Neural cell (in vitro differentiated cells): ENCODE measurements at regions not wholly inside any gene's neighbourhood (a gene's known extent, or its start where the extent isn't known, plus 50 kb on each side); places are given as distances from the start of the nearest gene placed in this dataset.

ENCODE experiments used
- H2AFZ ChIP-seq: fragments of 200-600, 300-800 bp; sonication (generic), shearing (Covaris generic); 2 replicates; pipeline ENCODE4 v1.6.0; 2014; ENCODE audit warnings: low read depth, mild to moderate bottlenecking, antibody characterized with exemption, low read length, moderate library complexity
- H3F3A ChIP-seq: fragments of 200-600 bp; shearing (Covaris generic); 2 replicates; pipeline ENCODE4 v1.6.1; 2016; ENCODE audit warnings: mild to moderate bottlenecking, moderate library complexity, mixed read lengths, antibody characterized with exemption, low read length; ENCODE audit not compliant: insufficient read depth, poor library complexity, severe bottlenecking
- H3K27ac ChIP-seq: fragments of 200-600, 300-800 bp; sonication (generic), shearing (Covaris generic); 2 replicates; pipeline ENCODE4 v1.5.1; 2014; ENCODE audit warnings: mild to moderate bottlenecking, low read length, moderate library complexity
- H3K27me3 ChIP-seq: fragments of 300-800, 200-600 bp; sonication (generic), shearing (Covaris generic); 2 replicates; pipeline ENCODE4 v1.6.0; 2014; ENCODE audit warnings: mild to moderate bottlenecking, low read depth, low read length, moderate library complexity; ENCODE audit not compliant: insufficient read depth
- H3K36me3 ChIP-seq: fragments of 300-800, 200-600 bp; sonication (generic), shearing (Covaris generic); 2 replicates; pipeline ENCODE4 v1.5.1; 2014; ENCODE audit warnings: mild to moderate bottlenecking, antibody characterized with exemption, low read length, moderate library complexity; ENCODE audit not compliant: insufficient read depth
- H3K4me2 ChIP-seq: fragments of 300-800, 200-600 bp; sonication (generic), shearing (Covaris generic); 2 replicates; pipeline ENCODE4 v1.6.0; 2014; ENCODE audit warnings: mild to moderate bottlenecking, low read length
- H3K4me3 ChIP-seq: fragments of 300-800, 200-600 bp; sonication (generic), shearing (Covaris generic); 2 replicates; pipeline ENCODE4 v1.5.1; 2014; ENCODE audit warnings: mild to moderate bottlenecking, low read length, moderate library complexity
- H3K79me2 ChIP-seq: fragments of 200-600 bp; shearing (Covaris generic); replicated peaks from 2 replicates; pipeline ENCODE4 v1.6.0; 2014; ENCODE audit warnings: mild to moderate bottlenecking, low read length, moderate library complexity; ENCODE audit not compliant: insufficient read depth
- H3K9ac ChIP-seq: fragments of 300-800, 200-600 bp; sonication (generic), shearing (Covaris generic); 2 replicates; pipeline ENCODE4 v1.6.1; 2016; ENCODE audit warnings: mild to moderate bottlenecking, low read length, mixed read lengths
- H3K9me2 ChIP-seq: fragments of 200-600 bp; shearing (Covaris generic); 2 replicates; pipeline ENCODE4 v1.6.1; 2016; ENCODE audit warnings: mild to moderate bottlenecking, low read length, mixed read lengths; ENCODE audit not compliant: insufficient read depth
- H3K9me3 ChIP-seq: fragments of 200-600, 300-800 bp; sonication (generic), shearing (Covaris generic); 2 replicates; pipeline ENCODE4 v1.6.1; 2016; ENCODE audit warnings: mild to moderate bottlenecking, mixed run types, low read length, moderate library complexity, mixed read lengths
- H4K20me1 ChIP-seq: fragments of 200-600 bp; shearing (Covaris generic); 2 replicates; pipeline ENCODE4 v1.6.1; 2016; ENCODE audit warnings: mild to moderate bottlenecking, mixed run types; ENCODE audit not compliant: insufficient read depth
- CTCF ChIP-seq: fragments of 450-650 bp; IDR thresholded peaks from 2 replicates; pipeline ENCODE4 v1.5.1; 2014; ENCODE audit warnings: antibody characterized with exemption, mild to moderate bottlenecking, moderate library complexity; ENCODE audit not compliant: poor library complexity, severe bottlenecking
- EP300 ChIP-seq: fragments of 450-650 bp; conservative IDR thresholded peaks from 2 replicates; pipeline ENCODE4 v1.6.1; 2014; ENCODE audit warnings: antibody characterized with exemption, mild to moderate bottlenecking, moderate library complexity; ENCODE audit not compliant: poor library complexity, severe bottlenecking
- EZH2 ChIP-seq: fragments of 200-600, 300-800 bp; shearing (Covaris generic), sonication (generic); IDR thresholded peaks from 2 replicates; pipeline ENCODE4 v1.6.1; 2014; ENCODE audit warnings: antibody characterized with exemption, low read length, borderline replicate concordance, mild to moderate bottlenecking; ENCODE audit not compliant: insufficient read depth, poor library complexity, severe bottlenecking
- MXI1 ChIP-seq: fragments of 450-650 bp; conservative IDR thresholded peaks from 2 replicates; pipeline ENCODE4 v1.6.1; 2014; ENCODE audit warnings: antibody characterized with exemption, mild to moderate bottlenecking; ENCODE audit not compliant: poor library complexity, severe bottlenecking
- POLR2AphosphoS5 ChIP-seq: IDR thresholded peaks from 2 replicates; pipeline ENCODE4 v1.6.1; 2012
- RAD21 ChIP-seq: fragments of 450-650 bp; conservative IDR thresholded peaks from 2 replicates; pipeline ENCODE4 v1.6.1; 2014; ENCODE audit warnings: antibody characterized with exemption, mild to moderate bottlenecking, moderate library complexity
- REST ChIP-seq: IDR thresholded peaks from 2 replicates; pipeline ENCODE4 v1.6.1; 2012; ENCODE audit warnings: borderline replicate concordance
- SMC3 ChIP-seq: fragments of 450-650 bp; conservative IDR thresholded peaks from 2 replicates; pipeline ENCODE4 v1.6.1; 2014; ENCODE audit warnings: antibody characterized with exemption, mild to moderate bottlenecking, moderate library complexity; ENCODE audit not compliant: poor library complexity
- TAF1 ChIP-seq: IDR thresholded peaks from 2 replicates; pipeline ENCODE4 v1.6.1; 2012; ENCODE audit warnings: low read depth

GRCh38 chr15:96115642-96116041 lies 214.9 kb upstream of the NR2F2 start:
- Histone ChIP-seq H3K79me2 (no peaks in the 10 kb centered on the region), H3K36me3 (no peaks in the 10 kb centered on the region), H3K9me3 (no peaks in the 10 kb centered on the region), H2AFZ (no peak overlapping the region), H4K20me1 (no peaks in the 10 kb centered on the region), H3F3A (no peaks in the 10 kb centered on the region), H3K27me3 (no peaks in the 10 kb centered on the region), H3K4me3 (no peak overlapping the region), H3K9ac (no peak overlapping the region), H3K9me2 (no peaks in the 10 kb centered on the region), H3K4me2 (no peak overlapping the region), H3K27ac (no peak overlapping the region)
- TF ChIP-seq POLR2AphosphoS5 = no peak
- no peak for TF ChIP-seq REST
- TF ChIP-seq SMC3 = no peak
- no peak for TF ChIP-seq MXI1
- no peak for TF ChIP-seq EZH2
- TF ChIP-seq CTCF = no peak
- TF ChIP-seq EP300 = no peak
- TF ChIP-seq RAD21 = no peak
- TF ChIP-seq TAF1 = no peak

GRCh38 chr15:96117270-96117669 lies 213.2 kb upstream of the NR2F2 start:
- H3F3A ChIP-seq = no peaks in the 10 kb centered on the region
- no peak overlapping the region for H3K9ac ChIP-seq
- no peak overlapping the region for H3K4me2 ChIP-seq
- H3K79me2 ChIP-seq = no peaks in the 10 kb centered on the region
- H4K20me1 ChIP-seq = no peaks in the 10 kb centered on the region
- no peaks in the 10 kb centered on the region for H3K27me3 ChIP-seq
- no peak overlapping the region for H3K27ac ChIP-seq
- H3K36me3 ChIP-seq = no peaks in the 10 kb centered on the region
- H2AFZ ChIP-seq = no peak overlapping the region
- H3K9me2 ChIP-seq = no peaks in the 10 kb centered on the region
- no peak for TF ChIP-seq TAF1
- no peak for TF ChIP-seq MXI1
- TF ChIP-seq CTCF = no peak
- TF ChIP-seq SMC3 = no peak
- no peak for TF ChIP-seq EZH2
- TF ChIP-seq RAD21 = no peak
- no peak for TF ChIP-seq EP300
- TF ChIP-seq REST = no peak
- H3K9me3 ChIP-seq = no peaks in the 10 kb centered on the region
- H3K4me3 ChIP-seq = no peak overlapping the region
